ENCODE measurements at regions not wholly inside any gene's neighbourhood (a gene's known extent, or its start where the extent isn't known, plus 50 kb on each side); places are given as distances from the start of the nearest gene placed in this dataset.

- H3K27me3 ChIP-seq (replicated peaks in 1 of 4; ENCODE audit: control insufficient read depth in 3 of 4, extremely low read depth in 1 of 4, insufficient read depth in 3 of 4, low read length in 3 of 4), result no peaks in the 10 kb centered on the region
- H2BK20ac ChIP-seq (ENCODE audit: low read length), result no peak overlapping the region
- no peak overlapping the region for H3K4ac ChIP-seq (replicated peaks; ENCODE audit: insufficient read length, low read depth, low read length)
- 0 out of 2 replicates have a peak overlapping the region, but pooled peaks have one; percentile 0 for H3K18ac ChIP-seq (ENCODE audit: extremely low read depth, low read length)
- H3K36me3 ChIP-seq (ENCODE audit: control insufficient read depth in 2 of 4, insufficient read depth in 4 of 4, low read length in 3 of 4), result no peaks in the 10 kb centered on the region
- H3K23ac ChIP-seq (ENCODE audit: insufficient read length), result no peak overlapping the region
- CTCF ChIA-PET (ENCODE audit: partially characterized antibody), result interaction anchor here (0.7 to 1.5 kb wide), 3 partner anchors 120 to 893 kb away, joined by 3 to 7 read pairs (median 3); no protein-coding TSS in a partner anchor
- no peak overlapping the region for H2AK5ac ChIP-seq (ENCODE audit: low read depth, low read length)
- no peak for TF ChIP-seq TCF12 (IDR thresholded peaks at IDR 0.05; ENCODE audit: low read depth, low read length)
- 0 out of 2 replicates have a peak overlapping the region, but pooled peaks have one; percentile 35 for H2BK5ac ChIP-seq (ENCODE audit: low read depth, low read length)
- H3K56ac ChIP-seq (replicated peaks; ENCODE audit: insufficient read length, low read depth, low read length), result no peak overlapping the region
- no peak overlapping the region for H3K4me3 ChIP-seq (ENCODE audit: extremely low read depth in 1 of 4, insufficient read depth in 2 of 4, low read depth in 3 of 4, low read length in 4 of 4)
- 86% methylated on average over 17 of the region's 17 CpGs; no CpG with 5 or more reads in 1 of the 2 experiments for WGBS, 2 experiments (ENCODE audit: extremely low coverage in 1 of 2, insufficient coverage in 1 of 2, insufficient read length in 1 of 2, insufficient replicate concordance in 2 of 2, low coverage in 1 of 2, low lambda C conversion rate in 2 of 2, missing lambda C conversion rate in 1 of 2)
- H3K14ac ChIP-seq (ENCODE audit: insufficient read length), result no peak overlapping the region
- no peaks in the 10 kb centered on the region for H3K79me1 ChIP-seq (ENCODE audit: low read depth, low read length)
- H3K23me2 ChIP-seq (ENCODE audit: low read depth, low read length), result no peaks in the 10 kb centered on the region; the same call in 1 of the 2 replicates
- H2BK12ac ChIP-seq (ENCODE audit: low read depth, low read length), result 0 out of 2 replicates have a peak overlapping the region, but pooled peaks have one; percentile 18
- DNase-seq (ENCODE audit: low read depth in 1 of 2, low spot score in 2 of 2), result no peak
- no peak overlapping the region for H2BK15ac ChIP-seq (ENCODE audit: low read length)
- POLR2A ChIA-PET (ENCODE audit: partially characterized antibody), result interaction anchor here (0.9 kb wide), 1 partner anchor 19 kb away, joined by 3 read pairs; no protein-coding TSS in a partner anchor
- no peak overlapping the region for H4K8ac ChIP-seq (ENCODE audit: extremely low read depth, insufficient read depth, low read length)
- H3K4me2 ChIP-seq (ENCODE audit: insufficient read depth in 1 of 2, low read depth in 2 of 2, low read length in 2 of 2), result no peak overlapping the region
- no peak overlapping the region for H2BK120ac ChIP-seq (replicated peaks; ENCODE audit: low read depth, low read length)
- no peak overlapping the region for H4K5ac ChIP-seq (ENCODE audit: insufficient read length, low read depth, low read length)
- H3K79me2 ChIP-seq (ENCODE audit: control insufficient read depth in 1 of 2, insufficient read depth in 2 of 2, low read length in 2 of 2), result no peaks in the 10 kb centered on the region
- no peak overlapping the region for H3K9ac ChIP-seq (replicated peaks in 1 of 4; ENCODE audit: extremely low read depth in 1 of 4, low read depth in 3 of 4, low read length in 3 of 4)
- peak overlapping the region; percentile 74 for H2AFZ ChIP-seq (ENCODE audit: low read length)
- H4K91ac ChIP-seq (replicated peaks; ENCODE audit: insufficient read length, low read length), result no peak overlapping the region
- H3K27ac ChIP-seq (ENCODE audit: low read depth, low read length), result no peak overlapping the region
- H4K20me1 ChIP-seq (replicated peaks in 1 of 2; ENCODE audit: control insufficient read depth in 1 of 2, insufficient read depth in 2 of 2, low read length in 2 of 2), result no peaks in the 10 kb centered on the region
- H3K4me1 ChIP-seq (replicated peaks in 1 of 4; ENCODE audit: control insufficient read depth in 3 of 4, insufficient read depth in 4 of 4, low read length in 3 of 4), result peaks cover 0 to 6% (median 0%) of the 10 kb centered on the region in 4 experiments; a peak in 2 of 7 replicates
- no peak for FAIRE-seq
- no peaks in the 10 kb centered on the region for H3K9me3 ChIP-seq (ENCODE audit: insufficient read depth in 2 of 2, low read depth in 1 of 2, low read length in 1 of 2)
Observed at GRCh38 chr9:126276056-126276728, 50.4 kb upstream of the MVB12B start.
